Chondrocyte (in vitro differentiated cells): ENCODE measurements at regions not wholly inside any gene's neighbourhood (a gene's known extent, or its start where the extent isn't known, plus 50 kb on each side); places are given as distances from the start of the nearest gene placed in this dataset.

Experiments
- DNase-seq: peaks from one replicate; pipeline ENCODE4 v3.0.0; 2021; ENCODE audit warnings: mixed read lengths, low spot score
- H3K27ac Mint-ChIP-seq: one replicate; pipeline ENCODE4 v1.8.0; 2021; ENCODE audit warnings: mild to moderate bottlenecking, moderate library complexity, mixed read lengths; ENCODE audit not compliant: unreplicated experiment
- H3K27me3 Mint-ChIP-seq: 2 replicates; pipeline ENCODE4 v1.8.0; 2021; ENCODE audit warnings: low read depth, mixed read lengths
- H3K36me3 Mint-ChIP-seq: 2 replicates; pipeline ENCODE4 v1.8.0; 2021; ENCODE audit warnings: low read depth, mixed read lengths
- H3K4me1 Mint-ChIP-seq: 2 replicates; pipeline ENCODE4 v1.8.0; 2021; ENCODE audit warnings: low read depth, mild to moderate bottlenecking, mixed read lengths
- H3K4me3 Mint-ChIP-seq: one replicate; pipeline ENCODE4 v1.8.0; 2021; ENCODE audit warnings: mild to moderate bottlenecking, moderate library complexity, mixed read lengths; ENCODE audit not compliant: unreplicated experiment
- H3K9me3 Mint-ChIP-seq: 2 replicates; pipeline ENCODE4 v1.8.0; 2021; ENCODE audit warnings: low read depth, mixed read lengths
- CTCF ChIP-seq: fragments of 200-600 bp; sonication (generic); IDR thresholded peaks from 2 replicates; pipeline ENCODE4 v1.5.0; 2021; ENCODE audit warnings: antibody characterized with exemption, mild to moderate bottlenecking, moderate library complexity

DNA sequence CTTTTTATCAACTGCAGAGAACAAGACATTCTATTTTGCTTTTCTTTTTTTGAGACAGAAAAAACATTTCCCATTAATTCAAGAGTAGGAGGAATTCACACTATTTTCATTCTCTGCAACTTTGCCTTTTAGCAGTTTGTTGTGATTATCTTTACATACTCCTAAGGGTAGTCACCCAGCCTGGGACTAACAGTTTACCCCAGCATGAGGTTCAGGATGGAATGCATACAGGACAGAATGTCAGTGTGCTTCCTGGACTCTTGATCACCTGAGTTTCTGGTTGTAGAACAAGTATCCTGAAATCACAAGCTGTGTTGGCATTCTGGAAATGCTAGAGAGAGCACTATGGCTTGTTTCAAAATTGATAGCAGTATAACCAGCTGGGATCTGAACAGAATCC lies 368.1 kb downstream of the KIF4B start:
- TF ChIP-seq CTCF: no peak
- H3K9me3 Mint-ChIP-seq: peaks cover 6% of the 10 kb centered on the region
- H3K36me3 Mint-ChIP-seq: no peaks in the 10 kb centered on the region
- no peaks in the 10 kb centered on the region for H3K4me1 Mint-ChIP-seq
- DNase-seq: no peak
- no peak overlapping the region for H3K27ac Mint-ChIP-seq
- no peak overlapping the region for H3K4me3 Mint-ChIP-seq
- peaks cover 2% of the 10 kb centered on the region for H3K27me3 Mint-ChIP-seq

DNA sequence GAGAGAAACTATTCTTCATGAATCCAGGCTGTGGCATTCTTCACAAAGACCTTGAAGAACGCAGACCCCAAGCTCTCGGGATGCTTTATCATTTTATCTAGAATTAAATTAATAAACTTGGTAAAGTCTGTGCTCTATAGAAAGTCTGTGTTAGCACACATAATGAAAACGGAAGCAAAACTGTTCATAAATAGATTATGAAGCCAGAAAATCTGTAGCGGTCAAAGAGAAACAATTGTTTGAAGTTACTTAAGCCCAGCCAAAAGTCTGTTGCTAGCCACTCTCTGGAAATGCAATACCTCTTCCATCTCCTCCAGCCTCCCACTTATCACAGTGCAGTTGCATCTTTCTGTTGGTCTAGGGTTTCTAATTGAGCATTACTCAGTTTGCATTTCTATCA lies 375.9 kb downstream of the KIF4B start:
- TF ChIP-seq CTCF: no peak
- H3K4me1 Mint-ChIP-seq: no peaks in the 10 kb centered on the region
- no peak overlapping the region for H3K4me3 Mint-ChIP-seq
- H3K27ac Mint-ChIP-seq: no peak overlapping the region
- no peaks in the 10 kb centered on the region for H3K36me3 Mint-ChIP-seq
- peaks cover 6% of the 10 kb centered on the region for H3K27me3 Mint-ChIP-seq
- no peaks in the 10 kb centered on the region for H3K9me3 Mint-ChIP-seq
- DNase-seq: no peak

DNA sequence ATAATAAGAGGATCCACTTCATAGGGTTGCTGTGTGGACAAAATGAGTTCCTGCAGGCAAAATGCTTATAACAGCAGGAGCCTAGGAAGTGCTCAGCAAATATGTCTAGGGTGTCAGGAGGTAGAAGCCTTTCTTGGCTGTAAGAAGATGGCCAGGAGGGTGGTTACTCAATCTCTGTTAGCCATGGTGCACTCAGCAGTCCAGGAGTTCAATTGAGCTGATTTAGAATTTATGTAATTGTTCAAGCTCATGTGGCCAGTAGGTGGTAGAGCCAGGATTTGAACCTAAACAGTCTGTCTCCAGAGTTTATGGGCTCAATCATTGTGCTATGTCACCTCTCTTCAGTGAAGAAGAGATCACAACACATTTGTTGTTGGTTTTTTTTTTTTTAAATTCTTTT lies 381.2 kb downstream of the KIF4B start:
- Mint-ChIP-seq H3K9me3 (no peaks in the 10 kb centered on the region), H3K27ac (no peak overlapping the region), H3K4me3 (no peak overlapping the region), H3K27me3 (peaks cover 3% of the 10 kb centered on the region), H3K36me3 (no peaks in the 10 kb centered on the region), H3K4me1 (no peaks in the 10 kb centered on the region)
- no peak for DNase-seq
- TF ChIP-seq CTCF: no peak

GRCh38 chr5:155402927-155403640 lies 389.5 kb downstream of the KIF4B start:
- TF ChIP-seq CTCF: no peak
- H3K27ac Mint-ChIP-seq: no peak overlapping the region
- peaks cover 40% of the 10 kb centered on the region for H3K9me3 Mint-ChIP-seq

DNA sequence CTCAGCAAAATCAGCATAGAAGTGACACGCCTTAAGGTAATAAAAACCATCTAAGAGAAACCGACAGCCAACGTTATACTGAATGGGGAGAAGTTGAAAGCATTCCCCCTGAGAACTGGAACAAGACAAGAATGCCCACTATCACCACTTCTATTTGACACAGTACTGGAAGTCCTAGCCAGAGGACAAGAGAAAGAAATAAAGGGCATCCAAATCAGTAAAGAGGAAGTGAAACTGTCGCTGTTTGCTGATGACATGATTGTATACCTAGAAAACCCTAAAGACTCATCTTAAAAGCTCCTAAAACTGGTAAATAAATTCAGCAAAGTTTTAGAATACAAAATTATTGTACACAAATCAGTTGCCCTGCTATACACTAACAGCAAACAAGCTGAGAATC lies 393.3 kb downstream of the KIF4B start:
- no peaks in the 10 kb centered on the region for H3K4me1 Mint-ChIP-seq
- peaks cover 43% of the 10 kb centered on the region for H3K9me3 Mint-ChIP-seq
- H3K27ac Mint-ChIP-seq: no peak overlapping the region

More at GRCh38 chr5:155402927-155403640, 389.5 kb downstream of the KIF4B start:
- no peak for DNase-seq
- H3K4me1 Mint-ChIP-seq: no peaks in the 10 kb centered on the region
- H3K36me3 Mint-ChIP-seq: peaks cover 3% of the 10 kb centered on the region
- H3K27me3 Mint-ChIP-seq: no peaks in the 10 kb centered on the region
- H3K4me3 Mint-ChIP-seq: no peak overlapping the region

More for the DNA sequence above, 393.3 kb downstream of the KIF4B start:
- no peak for DNase-seq
- TF ChIP-seq CTCF: no peak
- Mint-ChIP-seq H3K27me3 (no peaks in the 10 kb centered on the region), H3K4me3 (no peak overlapping the region), H3K36me3 (peaks cover 3% of the 10 kb centered on the region)
